HFFc6 (cell line): ENCODE measurements at regions not wholly inside any gene's neighbourhood (a gene's known extent, or its start where the extent isn't known, plus 50 kb on each side); places are given as distances from the start of the nearest gene placed in this dataset.
"Not testable (repeated sequence)": the region's sequence is repeated elsewhere in the genome, so short reads cannot be mapped to it uniquely, and the experiment has no call there.

ENCODE experiments used
- DNase-seq: peaks from one replicate; pipeline ENCODE4 v3.0.0-alpha.2; 2018
- H3K27ac Mint-ChIP-seq: 2 replicates; pipeline ENCODE4 v1.8.0; 2020; ENCODE audit warnings: mild to moderate bottlenecking, mixed read lengths
- H3K27me3 Mint-ChIP-seq: 2 replicates; pipeline ENCODE4 v1.8.0; 2021; ENCODE audit warnings: mild to moderate bottlenecking, moderate library complexity, mixed read lengths; ENCODE audit not compliant: insufficient read depth
- H3K36me3 Mint-ChIP-seq: 2 replicates; pipeline ENCODE4 v1.8.0; 2021; ENCODE audit warnings: low read depth, mixed read lengths
- H3K4me1 Mint-ChIP-seq: 2 replicates; pipeline ENCODE4 v1.8.0; 2020; ENCODE audit warnings: low read depth, mixed read lengths
- H3K4me3 Mint-ChIP-seq: 2 replicates; pipeline ENCODE4 v1.8.0; 2020; ENCODE audit warnings: mild to moderate bottlenecking, moderate library complexity, mixed read lengths
- H3K9me3 Mint-ChIP-seq: 2 replicates; pipeline ENCODE4 v1.8.0; 2020; ENCODE audit warnings: mild to moderate bottlenecking, mixed read lengths
- CTCF ChIP-seq: fragments of 200-600 bp; sonication (generic); IDR thresholded peaks from 2 replicates; pipeline ENCODE4 v1.5.0; 2021; ENCODE audit warnings: antibody characterized with exemption, mild to moderate bottlenecking

- Mint-ChIP-seq H3K27me3 (no peaks in the 10 kb centered on the region), H3K27ac (no peak overlapping the region), H3K4me1 (no peaks in the 10 kb centered on the region), H3K36me3 (no peaks in the 10 kb centered on the region), H3K4me3 (no peak overlapping the region), H3K9me3 (peaks cover 21% of the 10 kb centered on the region)
- no peak for TF ChIP-seq CTCF
- DNase-seq: no peak
Observed at GRCh38 chr3:6326771-6327170, 534.1 kb upstream of the GRM7 start.

GRCh38 chr3:6340980-6341325 lies 520.0 kb upstream of the GRM7 start:
- not testable (repeated sequence) for H3K36me3 Mint-ChIP-seq

GRCh38 chr3:6351752-6352151 lies 509.2 kb upstream of the GRM7 start:
- no peaks in the 10 kb centered on the region for H3K27me3 Mint-ChIP-seq
- TF ChIP-seq CTCF: no peak
- H3K9me3 Mint-ChIP-seq: peaks cover 11% of the 10 kb centered on the region
- no peak overlapping the region for H3K4me3 Mint-ChIP-seq
- DNase-seq: no peak
- H3K4me1 Mint-ChIP-seq: no peaks in the 10 kb centered on the region
- H3K27ac Mint-ChIP-seq: no peak overlapping the region
- no peaks in the 10 kb centered on the region for H3K36me3 Mint-ChIP-seq

More at GRCh38 chr3:6340980-6341325, 520.0 kb upstream of the GRM7 start:
- H3K27ac Mint-ChIP-seq, H3K27me3 Mint-ChIP-seq, H3K4me1 Mint-ChIP-seq, H3K4me3 Mint-ChIP-seq, DNase-seq: not testable (repeated sequence)
- H3K9me3 Mint-ChIP-seq: peaks cover 25% of the 10 kb centered on the region

- H3K9me3 Mint-ChIP-seq: peaks cover 22% of the 10 kb centered on the region
- no peaks in the 10 kb centered on the region for H3K36me3 Mint-ChIP-seq
- no peaks in the 10 kb centered on the region for H3K27me3 Mint-ChIP-seq
- no peak overlapping the region for H3K27ac Mint-ChIP-seq
- DNase-seq: no peak
- no peak overlapping the region for H3K4me3 Mint-ChIP-seq
- no peak for TF ChIP-seq CTCF
- no peaks in the 10 kb centered on the region for H3K4me1 Mint-ChIP-seq
Observed at GRCh38 chr3:6354653-6355052, 506.3 kb upstream of the GRM7 start.

GRCh38 chr3:6362406-6362805 lies 498.5 kb upstream of the GRM7 start:
- DNase-seq: no peak
- H3K27me3 Mint-ChIP-seq: no peaks in the 10 kb centered on the region
- peaks cover 59% of the 10 kb centered on the region for H3K9me3 Mint-ChIP-seq
- no peak for TF ChIP-seq CTCF
- H3K27ac Mint-ChIP-seq: no peak overlapping the region
- H3K36me3 Mint-ChIP-seq: no peaks in the 10 kb centered on the region
- H3K4me3 Mint-ChIP-seq: no peak overlapping the region
- no peaks in the 10 kb centered on the region for H3K4me1 Mint-ChIP-seq

GRCh38 chr3:6367171-6367570 lies 493.7 kb upstream of the GRM7 start:
- no peaks in the 10 kb centered on the region for H3K27me3 Mint-ChIP-seq
- H3K4me1 Mint-ChIP-seq: no peaks in the 10 kb centered on the region
- no peak for DNase-seq
- no peak for TF ChIP-seq CTCF
- H3K27ac Mint-ChIP-seq: no peak overlapping the region
- no peak overlapping the region for H3K4me3 Mint-ChIP-seq
- H3K9me3 Mint-ChIP-seq: peaks cover 44% of the 10 kb centered on the region
- H3K36me3 Mint-ChIP-seq: no peaks in the 10 kb centered on the region
